ENCODE measurements at regions not wholly inside any gene's neighbourhood (a gene's known extent, or its start where the extent isn't known, plus 50 kb on each side); places are given as distances from the start of the nearest gene placed in this dataset.

GRCh38 chr7:115679976-115680375, 350.6 kb downstream of the TFEC start:
- TF ChIP-seq CTCF (IDR thresholded peaks at IDR 0.05), result peak in 1 of 4 experiments; percentile 31
- no peak for TF ChIP-seq POLR2A (IDR thresholded peaks at IDR 0.05)
